ENCODE measurements at regions not wholly inside any gene's neighbourhood (a gene's known extent, or its start where the extent isn't known, plus 50 kb on each side); places are given as distances from the start of the nearest gene placed in this dataset.

- WGBS, result 84% methylated on average over 5 of the region's 5 CpGs
- TF ChIP-seq GABPA (IDR thresholded peaks at IDR 0.05 in 1 of 2, conservative IDR thresholded peaks at IDR 0.05 in 1 of 2), result no peak
- no peak overlapping the region for H3K4me3 ChIP-seq (ENCODE audit: low read depth in 1 of 3, low read length in 3 of 3)
- peaks cover 0 to 3% (median 0%) of the 10 kb centered on the region in 4 donors for H3K4me1 ChIP-seq (ENCODE audit: control insufficient read depth in 4 of 4, insufficient read depth in 4 of 4, low read length in 3 of 4)
- no peaks in the 10 kb centered on the region for H3K36me3 ChIP-seq (ENCODE audit: control insufficient read depth in 4 of 4, insufficient read depth in 3 of 4, low read depth in 1 of 4, low read length in 3 of 4)
- no peak for DNase-seq (ENCODE audit: low spot score)
- H3K9me3 ChIP-seq (ENCODE audit: control insufficient read depth in 4 of 4, low read length in 3 of 4), result no peaks in the 10 kb centered on the region
- no peak overlapping the region for H3K27ac ChIP-seq (ENCODE audit: low read depth in 1 of 2, low read length in 2 of 2)
- no peak overlapping the region for H3K9ac ChIP-seq (ENCODE audit: low read depth in 1 of 2, low read length in 2 of 2)
- no peaks in the 10 kb centered on the region for H3K27me3 ChIP-seq (ENCODE audit: control insufficient read depth in 4 of 4, insufficient read depth in 4 of 4, low read length in 3 of 4)
These were observed 73.0 kb upstream of the EPCAM start for GRCh38 chr2:47295981-47296635.

GRCh38 chr2:47295131-47295980 is 73.8 kb upstream of the EPCAM start:
- TF ChIP-seq RXRA (IDR thresholded peaks at IDR 0.05) (no peak), TAF1 (conservative IDR thresholded peaks at IDR 0.05) (no peak)
- no peak for DNase-seq (ENCODE audit: low spot score)
- no peaks in the 10 kb centered on the region for H3K36me3 ChIP-seq (ENCODE audit: control insufficient read depth in 4 of 4, insufficient read depth in 3 of 4, low read depth in 1 of 4, low read length in 3 of 4)
- no peaks in the 10 kb centered on the region for H3K9me3 ChIP-seq (ENCODE audit: control insufficient read depth in 4 of 4, low read length in 3 of 4)
- WGBS, result 83% methylated on average over 3 of the region's 3 CpGs
- no peak overlapping the region for H3K4me3 ChIP-seq (ENCODE audit: low read depth in 1 of 3, low read length in 3 of 3)
- H3K27ac ChIP-seq (ENCODE audit: low read depth in 1 of 2, low read length in 2 of 2), result no peak overlapping the region
- H3K4me1 ChIP-seq (ENCODE audit: control insufficient read depth in 4 of 4, insufficient read depth in 4 of 4, low read length in 3 of 4), result peaks cover 0 to 3% (median 0%) of the 10 kb centered on the region in 4 donors
- H3K9ac ChIP-seq (ENCODE audit: low read depth in 1 of 2, low read length in 2 of 2), result no peak overlapping the region
- H3K27me3 ChIP-seq (ENCODE audit: control insufficient read depth in 4 of 4, insufficient read depth in 4 of 4, low read length in 3 of 4), result no peaks in the 10 kb centered on the region

- no peaks in the 10 kb centered on the region for H3K36me3 ChIP-seq (ENCODE audit: control insufficient read depth in 4 of 4, insufficient read depth in 3 of 4, low read depth in 1 of 4, low read length in 3 of 4)
- no peaks in the 10 kb centered on the region for H3K27me3 ChIP-seq (ENCODE audit: control insufficient read depth in 4 of 4, insufficient read depth in 4 of 4, low read length in 3 of 4)
- H3K4me1 ChIP-seq (ENCODE audit: control insufficient read depth in 4 of 4, insufficient read depth in 4 of 4, low read length in 3 of 4), result peaks cover 0 to 3% (median 0%) of the 10 kb centered on the region in 4 donors
- TF ChIP-seq, protein P1, sequence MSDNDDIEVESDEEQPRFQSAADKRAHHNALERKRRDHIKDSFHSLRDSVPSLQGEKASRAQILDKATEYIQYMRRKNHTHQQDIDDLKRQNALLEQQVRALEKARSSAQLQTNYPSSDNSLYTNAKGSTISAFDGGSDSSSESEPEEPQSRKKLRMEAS (IDR thresholded peaks at IDR 0.05), result no peak
- no peak overlapping the region for H3K9ac ChIP-seq (ENCODE audit: low read depth in 1 of 2, low read length in 2 of 2)
- H3K4me3 ChIP-seq (ENCODE audit: low read depth in 1 of 3, low read length in 3 of 3), result no peak overlapping the region
- no peak for DNase-seq (ENCODE audit: low spot score)
- no peaks in the 10 kb centered on the region for H3K9me3 ChIP-seq (ENCODE audit: control insufficient read depth in 4 of 4, low read length in 3 of 4)
- H3K27ac ChIP-seq (ENCODE audit: low read depth in 1 of 2, low read length in 2 of 2), result no peak overlapping the region
- WGBS, result 87% methylated on average over 6 of the region's 6 CpGs
These were observed 75.1 kb upstream of the EPCAM start for GRCh38 chr2:47293976-47294375.

DNA sequence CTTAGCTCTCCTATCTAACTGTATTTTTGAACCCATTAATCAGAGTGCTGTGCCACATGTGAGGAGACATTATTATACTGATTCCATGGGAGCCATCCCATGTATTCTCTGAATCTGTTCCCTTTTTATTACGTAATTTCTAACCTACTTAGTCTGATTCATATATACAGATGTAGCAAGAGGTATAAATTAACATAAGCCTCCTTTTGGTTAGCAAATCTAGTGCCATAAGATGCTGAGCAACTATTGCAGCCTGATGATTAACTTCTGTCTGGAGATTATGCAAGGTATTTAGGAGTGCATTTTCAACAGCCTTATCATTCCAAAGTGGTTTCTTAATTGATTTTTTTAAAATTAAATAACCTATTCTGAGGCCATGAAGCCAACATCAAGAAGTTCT is 80.2 kb upstream of the EPCAM start:
- H3K4me1 ChIP-seq (ENCODE audit: control insufficient read depth in 4 of 4, insufficient read depth in 4 of 4, low read length in 3 of 4), result peaks cover 0 to 4% (median 1%) of the 10 kb centered on the region in 4 donors
- no peak overlapping the region for H3K27ac ChIP-seq (ENCODE audit: low read depth in 1 of 2, low read length in 2 of 2)
- no peaks in the 10 kb centered on the region for H3K9me3 ChIP-seq (ENCODE audit: control insufficient read depth in 4 of 4, low read length in 3 of 4)
- H3K9ac ChIP-seq (ENCODE audit: low read depth in 1 of 2, low read length in 2 of 2), result no peak overlapping the region
- H3K27me3 ChIP-seq (ENCODE audit: control insufficient read depth in 4 of 4, insufficient read depth in 4 of 4, low read length in 3 of 4), result no peaks in the 10 kb centered on the region
- no peak for DNase-seq (ENCODE audit: low spot score)
- H3K36me3 ChIP-seq (ENCODE audit: control insufficient read depth in 4 of 4, insufficient read depth in 3 of 4, low read depth in 1 of 4, low read length in 3 of 4), result no peaks in the 10 kb centered on the region
- no peak overlapping the region for H3K4me3 ChIP-seq (ENCODE audit: low read depth in 1 of 3, low read length in 3 of 3)
- 82% methylated on average over 1 of the region's 1 CpG for whole genome bisulfite sequencing
- TF ChIP-seq RAD21 (IDR thresholded peaks at IDR 0.05) (no peak), TAF1 (conservative IDR thresholded peaks at IDR 0.05) (no peak), EGR1 (IDR thresholded peaks at IDR 0.05; ENCODE audit: low read depth in 2 of 2) (no peak), NR2F2 (IDR thresholded peaks at IDR 0.05) (no peak), RXRA (IDR thresholded peaks at IDR 0.05) (no peak), HNF4G (IDR thresholded peaks at IDR 0.05) (no peak), FOXA1 (IDR thresholded peaks at IDR 0.05) (no peak)
